NCI-H2227 treated with DMSO at 0.1 percent for 48 hours (cell line): ENCODE measurements at regions not wholly inside any gene's neighbourhood (a gene's known extent, or its start where the extent isn't known, plus 50 kb on each side); places are given as distances from the start of the nearest gene placed in this dataset.
"Not testable (repeated sequence)": the region's sequence is repeated elsewhere in the genome, so short reads cannot be mapped to it uniquely, and the experiment has no call there.

Source experiments
- DNase-seq: peaks from one replicate; lab custom pipeline; 2025; lab: John Stamatoyannopoulos, UW

- no peak for DNase-seq
These were observed 165.7 kb downstream of the YIPF5 start for GRCh38 chr5:144004751-144005150.

GRCh38 chr5:144009116-144009515 lies 161.3 kb downstream of the YIPF5 start:
- DNase-seq, result no peak

- no peak for DNase-seq
These were observed 159.1 kb downstream of the YIPF5 start for GRCh38 chr5:144011388-144011787.

- no peak for DNase-seq
These were observed 156.6 kb downstream of the YIPF5 start for GRCh38 chr5:144013816-144014215.

GRCh38 chr5:144015961-144016360 lies 154.5 kb downstream of the YIPF5 start:
- DNase-seq, result no peak

GRCh38 chr5:144017119-144017518 lies 153.3 kb downstream of the YIPF5 start:
- no peak for DNase-seq

- no peak for DNase-seq
These were observed 152.8 kb downstream of the YIPF5 start for GRCh38 chr5:144017631-144018030.

- DNase-seq, result no peak
These were observed 146.4 kb downstream of the YIPF5 start for GRCh38 chr5:144024090-144024489.

- DNase-seq, result no peak
These were observed 145.9 kb downstream of the YIPF5 start for GRCh38 chr5:144024545-144024944.

- no peak for DNase-seq
These were observed 144.2 kb downstream of the YIPF5 start for GRCh38 chr5:144026286-144026685.

- DNase-seq, result no peak
These were observed 142.4 kb downstream of the YIPF5 start for GRCh38 chr5:144028058-144028457.

GRCh38 chr5:144028636-144029035 lies 141.8 kb downstream of the YIPF5 start:
- no peak for DNase-seq

- no peak for DNase-seq
These were observed 139.6 kb downstream of the YIPF5 start for GRCh38 chr5:144030904-144031303.

- no peak for DNase-seq
These were observed 138.1 kb downstream of the YIPF5 start for GRCh38 chr5:144032375-144032774.

- no peak for DNase-seq
These were observed 137.0 kb downstream of the YIPF5 start for GRCh38 chr5:144033486-144033885.

- no peak for DNase-seq
These were observed 135.3 kb downstream of the YIPF5 start for GRCh38 chr5:144035046-144035740.

GRCh38 chr5:144036476-144036875 lies 134.0 kb downstream of the YIPF5 start:
- no peak for DNase-seq

GRCh38 chr5:144040615-144041305 lies 129.7 kb downstream of the YIPF5 start:
- no peak for DNase-seq

GRCh38 chr5:144042156-144042555 lies 128.3 kb downstream of the YIPF5 start:
- DNase-seq, result no peak

GRCh38 chr5:144048259-144048856 lies 122.1 kb downstream of the YIPF5 start:
- DNase-seq, result no peak

GRCh38 chr5:144055391-144055790 lies 115.1 kb downstream of the YIPF5 start:
- not testable (repeated sequence) for DNase-seq

- DNase-seq, result not testable (repeated sequence)
These were observed 110.4 kb downstream of the YIPF5 start for GRCh38 chr5:144060091-144060490.

GRCh38 chr5:144060598-144060997 lies 109.9 kb downstream of the YIPF5 start:
- DNase-seq, result no peak
